ENCODE measurements at regions not wholly inside any gene's neighbourhood (a gene's known extent, or its start where the extent isn't known, plus 50 kb on each side); places are given as distances from the start of the nearest gene placed in this dataset.

DNA sequence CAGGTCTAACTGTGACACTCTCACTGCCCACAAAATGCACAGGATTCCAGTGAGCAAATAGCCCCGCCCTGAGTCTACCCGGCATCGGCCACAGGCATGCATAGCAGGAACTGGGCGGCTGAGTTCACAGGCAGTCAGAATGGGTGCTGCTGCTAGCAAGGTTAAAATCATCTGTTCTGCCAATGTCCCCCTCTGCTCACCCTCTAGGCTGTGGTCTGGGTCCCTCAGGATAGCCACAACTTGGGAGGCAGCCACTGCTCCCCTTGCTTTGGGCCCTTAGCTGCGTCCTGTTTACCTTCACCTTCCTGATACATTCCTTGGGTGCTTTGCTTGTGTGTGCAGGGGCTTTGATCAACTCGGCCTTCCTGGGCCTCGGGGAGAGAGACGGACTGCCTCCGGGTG, 232.9 kb upstream of the RGMA start:
- no peak for DNase-seq (ENCODE audit: low spot score in 2 of 2)
- 75 to 79% methylated on average over 9 of the region's 9 CpGs for WGBS, 2 donors

DNA sequence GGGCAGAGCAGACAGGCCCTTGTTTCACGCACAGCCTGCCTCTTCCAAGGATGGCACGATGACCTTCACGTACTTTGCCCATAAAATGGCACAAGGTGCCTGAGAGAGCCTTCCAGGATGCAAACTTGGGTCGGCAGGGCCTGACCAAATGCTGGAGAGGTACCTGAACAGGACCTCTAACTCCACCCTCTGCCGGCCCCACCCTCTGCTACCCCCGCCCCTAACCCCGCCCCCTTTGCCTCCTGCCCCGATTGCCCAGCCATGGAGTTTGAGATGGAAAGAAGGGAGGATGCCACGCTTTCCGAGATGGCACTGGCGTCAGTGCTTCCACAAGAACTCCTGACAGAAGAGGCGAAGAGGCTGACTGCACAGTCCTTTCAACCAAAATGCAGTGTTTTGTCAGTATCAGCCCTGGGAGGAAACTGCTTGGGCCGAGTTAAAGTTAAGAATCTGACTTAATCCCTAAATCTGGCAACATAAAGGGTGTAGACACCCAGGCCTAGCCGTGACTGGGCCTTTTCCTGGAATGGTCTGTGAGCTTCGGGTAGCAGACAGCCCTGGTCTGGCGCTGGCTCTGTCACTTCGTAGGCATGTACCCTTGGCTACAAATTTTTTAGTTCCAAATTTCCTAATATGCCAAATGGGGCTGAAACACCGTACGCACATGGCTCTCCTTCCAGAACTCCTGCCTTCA, 230.3 kb upstream of the RGMA start:
- TF ChIP-seq, protein P1, sequence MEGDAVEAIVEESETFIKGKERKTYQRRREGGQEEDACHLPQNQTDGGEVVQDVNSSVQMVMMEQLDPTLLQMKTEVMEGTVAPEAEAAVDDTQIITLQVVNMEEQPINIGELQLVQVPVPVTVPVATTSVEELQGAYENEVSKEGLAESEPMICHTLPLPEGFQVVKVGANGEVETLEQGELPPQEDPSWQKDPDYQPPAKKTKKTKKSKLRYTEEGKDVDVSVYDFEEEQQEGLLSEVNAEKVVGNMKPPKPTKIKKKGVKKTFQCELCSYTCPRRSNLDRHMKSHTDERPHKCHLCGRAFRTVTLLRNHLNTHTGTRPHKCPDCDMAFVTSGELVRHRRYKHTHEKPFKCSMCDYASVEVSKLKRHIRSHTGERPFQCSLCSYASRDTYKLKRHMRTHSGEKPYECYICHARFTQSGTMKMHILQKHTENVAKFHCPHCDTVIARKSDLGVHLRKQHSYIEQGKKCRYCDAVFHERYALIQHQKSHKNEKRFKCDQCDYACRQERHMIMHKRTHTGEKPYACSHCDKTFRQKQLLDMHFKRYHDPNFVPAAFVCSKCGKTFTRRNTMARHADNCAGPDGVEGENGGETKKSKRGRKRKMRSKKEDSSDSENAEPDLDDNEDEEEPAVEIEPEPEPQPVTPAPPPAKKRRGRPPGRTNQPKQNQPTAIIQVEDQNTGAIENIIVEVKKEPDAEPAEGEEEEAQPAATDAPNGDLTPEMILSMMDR (IDR thresholded peaks at IDR 0.05): no peak
- TF ChIP-seq EP300 (IDR thresholded peaks at IDR 0.05) (no peak), POLR2A (IDR thresholded peaks at IDR 0.05) (no peak)
- no peak for DNase-seq (ENCODE audit: low spot score in 2 of 2)
- Histone ChIP-seq H3K4me1 (no peaks in the 10 kb centered on the region), H3K36me3 (no peaks in the 10 kb centered on the region), H3K4me3 (no peak overlapping the region), H3K27me3 (no peaks in the 10 kb centered on the region), H3K9me3 (no peaks in the 10 kb centered on the region), H3K27ac (no peak overlapping the region)
- WGBS, 2 donors: 92% methylated on average over 19 of the region's 19 CpGs

More for the DNA sequence above, 232.9 kb upstream of the RGMA start:
- no peaks in the 10 kb centered on the region for H3K36me3 ChIP-seq
- TF ChIP-seq, protein P1 (IDR thresholded peaks at IDR 0.05): no peak
- TF ChIP-seq POLR2A (IDR thresholded peaks at IDR 0.05): no peak
- no peak for TF ChIP-seq EP300 (IDR thresholded peaks at IDR 0.05)
- no peak overlapping the region for H3K4me3 ChIP-seq
- H3K27ac ChIP-seq: no peak overlapping the region
- no peaks in the 10 kb centered on the region for H3K27me3 ChIP-seq
- H3K4me1 ChIP-seq: no peaks in the 10 kb centered on the region
- no peaks in the 10 kb centered on the region for H3K9me3 ChIP-seq

DNA sequence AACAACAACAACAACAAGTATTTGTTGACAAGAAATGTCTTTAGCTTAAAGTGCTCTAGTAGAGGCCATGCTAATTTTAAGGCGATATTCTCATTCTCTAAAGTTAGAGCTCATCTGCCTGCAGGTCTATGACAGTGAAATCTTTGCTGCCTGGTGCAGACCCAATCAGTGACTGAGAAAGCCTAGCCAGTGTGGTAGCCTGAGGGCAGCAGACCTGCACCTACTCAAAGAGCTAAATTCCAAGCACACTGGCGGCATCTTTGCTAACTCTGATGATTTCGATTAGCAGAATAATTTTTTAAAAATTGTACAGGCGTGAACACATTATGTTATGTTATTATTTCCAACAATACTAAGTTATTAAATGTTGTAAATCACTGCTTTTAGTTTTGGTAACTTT, 228.8 kb upstream of the RGMA start:
- Histone ChIP-seq H3K4me1 (peaks cover 0 to 7% (median 0%) of the 10 kb centered on the region in 4 donors), H3K9me3 (no peaks in the 10 kb centered on the region), H3K27ac (no peak overlapping the region), H3K27me3 (no peaks in the 10 kb centered on the region), H3K4me3 (no peak overlapping the region), H3K36me3 (no peaks in the 10 kb centered on the region)
- 96 to 97% methylated on average over 4 of the region's 4 CpGs for WGBS, 2 donors
- DNase-seq (ENCODE audit: low spot score in 2 of 2): no peak
- TF ChIP-seq EP300 (IDR thresholded peaks at IDR 0.05) (no peak), POLR2A (IDR thresholded peaks at IDR 0.05) (no peak)
- TF ChIP-seq, protein P1 (IDR thresholded peaks at IDR 0.05): no peak

DNA sequence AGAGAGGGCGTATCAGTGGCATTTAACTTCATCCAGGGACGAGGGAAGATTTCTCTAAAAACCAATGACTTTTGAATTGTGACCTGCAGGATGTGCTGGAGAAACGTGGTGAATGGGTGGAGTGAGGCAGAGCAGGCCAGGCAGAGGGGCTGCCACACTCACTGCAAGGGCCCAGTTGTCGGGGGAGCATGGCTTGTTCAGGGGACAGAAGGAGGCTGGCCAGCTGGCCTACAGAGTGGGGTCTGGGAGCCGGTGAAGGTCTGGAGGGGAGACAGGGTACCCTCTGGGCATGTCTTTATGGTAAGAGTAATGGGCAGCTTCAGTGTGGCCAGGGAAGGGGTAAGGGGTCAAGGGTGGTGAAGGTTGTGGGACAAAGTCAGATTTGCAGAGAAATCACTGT, 225.2 kb upstream of the RGMA start:
- no peak overlapping the region for H3K27ac ChIP-seq
- H3K9me3 ChIP-seq: no peaks in the 10 kb centered on the region
- TF ChIP-seq, protein P1 (IDR thresholded peaks at IDR 0.05): no peak
- TF ChIP-seq POLR2A (IDR thresholded peaks at IDR 0.05): no peak
- TF ChIP-seq EP300 (IDR thresholded peaks at IDR 0.05): no peak
- H3K27me3 ChIP-seq: no peaks in the 10 kb centered on the region
- DNase-seq (ENCODE audit: low spot score in 2 of 2): no peak
- WGBS, 2 donors: 87 to 91% methylated on average over 5 of the region's 5 CpGs
- H3K4me1 ChIP-seq: peaks cover 0 to 11% (median 0%) of the 10 kb centered on the region in 4 donors
- H3K4me3 ChIP-seq: no peak overlapping the region
- no peaks in the 10 kb centered on the region for H3K36me3 ChIP-seq

DNA sequence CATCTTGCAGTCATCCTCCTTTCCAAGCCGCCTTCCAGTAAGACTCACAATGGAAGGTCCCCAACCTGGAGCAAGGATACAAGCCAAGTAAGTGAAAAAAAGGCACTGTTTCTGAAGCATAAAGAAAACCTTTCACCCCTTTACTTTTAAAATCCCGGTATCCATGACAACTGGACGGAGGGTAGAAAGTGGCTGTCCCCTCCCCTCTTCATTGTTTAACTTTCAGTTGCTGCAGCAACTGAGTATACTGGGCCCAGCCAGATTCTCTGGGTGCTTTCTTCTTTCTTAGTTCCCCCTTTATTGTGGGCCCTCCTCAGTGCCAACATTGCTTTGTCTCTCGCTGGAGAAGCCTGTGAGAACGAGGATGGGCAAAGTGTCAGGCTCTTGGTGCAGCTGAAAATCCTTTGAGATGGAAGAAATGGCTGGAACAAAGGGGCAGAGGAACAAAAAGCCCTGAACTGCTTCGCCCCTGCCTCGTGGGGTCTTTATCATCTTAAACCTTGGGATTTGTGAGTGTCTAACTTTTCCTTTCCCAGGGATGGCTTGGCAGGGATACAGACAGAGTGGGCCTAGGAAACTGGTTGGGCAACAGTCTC, 224.0 kb upstream of the RGMA start:
- Histone ChIP-seq H3K27ac (no peak overlapping the region), H3K9me3 (no peaks in the 10 kb centered on the region), H3K4me1 (peaks cover 0 to 11% (median 0%) of the 10 kb centered on the region in 4 donors), H3K4me3 (no peak overlapping the region), H3K36me3 (no peaks in the 10 kb centered on the region), H3K27me3 (no peaks in the 10 kb centered on the region)
- 45 to 57% methylated on average over 7 of the region's 7 CpGs for WGBS, 2 donors
- TF ChIP-seq, protein P1 (IDR thresholded peaks at IDR 0.05): no peak
- TF ChIP-seq POLR2A (IDR thresholded peaks at IDR 0.05): no peak
- TF ChIP-seq EP300 (IDR thresholded peaks at IDR 0.05): no peak
- DNase-seq (ENCODE audit: low spot score in 2 of 2): no peak

Measured in tibial nerve (tissue), 4 donors.